ENCODE measurements at regions not wholly inside any gene's neighbourhood (a gene's known extent, or its start where the extent isn't known, plus 50 kb on each side); places are given as distances from the start of the nearest gene placed in this dataset.

DNA sequence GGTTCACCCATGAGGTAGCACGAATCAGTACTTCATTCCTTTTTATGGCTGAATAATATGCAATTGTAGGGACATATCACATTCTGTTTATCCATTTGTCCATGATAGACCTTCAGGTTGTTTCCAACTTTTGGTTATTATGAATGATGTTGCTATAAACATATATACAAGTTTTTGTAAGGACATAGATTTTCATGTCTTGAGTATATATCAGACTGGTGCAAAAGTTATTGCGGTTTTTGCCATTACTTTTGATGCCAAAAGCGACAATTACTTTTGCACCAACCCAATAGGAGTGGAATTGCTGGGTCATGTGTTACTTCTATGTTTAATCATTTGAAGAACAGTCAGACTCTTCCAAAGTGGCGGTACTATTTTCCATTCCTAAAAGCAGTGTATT, 361.5 kb downstream of the RPS24 start:
- FAIRE-seq: no peak
- TF ChIP-seq, protein P1, sequence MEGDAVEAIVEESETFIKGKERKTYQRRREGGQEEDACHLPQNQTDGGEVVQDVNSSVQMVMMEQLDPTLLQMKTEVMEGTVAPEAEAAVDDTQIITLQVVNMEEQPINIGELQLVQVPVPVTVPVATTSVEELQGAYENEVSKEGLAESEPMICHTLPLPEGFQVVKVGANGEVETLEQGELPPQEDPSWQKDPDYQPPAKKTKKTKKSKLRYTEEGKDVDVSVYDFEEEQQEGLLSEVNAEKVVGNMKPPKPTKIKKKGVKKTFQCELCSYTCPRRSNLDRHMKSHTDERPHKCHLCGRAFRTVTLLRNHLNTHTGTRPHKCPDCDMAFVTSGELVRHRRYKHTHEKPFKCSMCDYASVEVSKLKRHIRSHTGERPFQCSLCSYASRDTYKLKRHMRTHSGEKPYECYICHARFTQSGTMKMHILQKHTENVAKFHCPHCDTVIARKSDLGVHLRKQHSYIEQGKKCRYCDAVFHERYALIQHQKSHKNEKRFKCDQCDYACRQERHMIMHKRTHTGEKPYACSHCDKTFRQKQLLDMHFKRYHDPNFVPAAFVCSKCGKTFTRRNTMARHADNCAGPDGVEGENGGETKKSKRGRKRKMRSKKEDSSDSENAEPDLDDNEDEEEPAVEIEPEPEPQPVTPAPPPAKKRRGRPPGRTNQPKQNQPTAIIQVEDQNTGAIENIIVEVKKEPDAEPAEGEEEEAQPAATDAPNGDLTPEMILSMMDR (IDR thresholded peaks at IDR 0.05; ENCODE audit: insufficient read depth, missing control alignments): no peak

DNA sequence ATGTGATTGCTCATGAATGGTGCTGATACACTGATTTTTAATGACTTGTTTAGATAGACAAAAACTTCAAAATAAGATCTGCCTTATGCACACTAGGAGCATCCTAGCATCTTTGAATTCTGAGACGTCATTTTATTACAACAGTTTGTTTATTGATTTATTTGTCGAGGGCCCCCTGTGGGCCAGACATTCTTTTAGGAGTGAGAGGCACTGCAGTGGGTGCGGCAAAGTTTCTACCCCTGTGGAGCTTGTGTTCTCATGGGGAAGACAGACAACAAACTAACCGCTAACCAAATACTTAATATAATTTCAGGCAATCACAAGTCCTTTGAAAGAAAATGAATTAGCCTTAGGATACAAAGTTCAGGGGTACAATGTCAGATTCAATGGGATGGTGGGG, 363.1 kb downstream of the RPS24 start:
- FAIRE-seq (no peak), DNase-seq (ENCODE audit: insufficient read length, low spot score) (no peak)
- TF ChIP-seq, protein P1 (IDR thresholded peaks at IDR 0.05; ENCODE audit: insufficient read depth, missing control alignments): no peak

More for the DNA sequence above, 361.5 kb downstream of the RPS24 start:
- no peak for DNase-seq (ENCODE audit: insufficient read length, low spot score)

DNA sequence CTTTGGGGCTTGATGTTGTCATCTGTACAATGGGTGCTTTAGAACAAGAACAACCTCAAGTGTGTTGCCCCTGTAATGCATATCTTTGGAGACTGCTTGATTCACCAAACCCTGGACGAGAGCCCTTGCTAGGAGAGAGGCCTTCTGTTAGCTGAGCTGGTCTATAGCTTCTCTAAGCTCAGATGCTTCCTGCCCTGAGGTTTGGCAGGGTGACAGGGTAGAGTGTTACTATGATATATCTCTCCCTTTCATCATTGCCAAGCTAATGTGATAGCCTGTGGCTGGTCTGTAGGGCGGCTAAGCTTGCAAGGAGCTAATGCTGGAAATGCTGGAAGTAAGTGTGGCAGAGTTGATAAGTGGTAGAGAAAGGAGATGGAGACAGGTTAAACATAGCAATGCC, 364.1 kb downstream of the RPS24 start:
- DNase-seq (ENCODE audit: insufficient read length, low spot score): no peak
- TF ChIP-seq, protein P1 (IDR thresholded peaks at IDR 0.05; ENCODE audit: insufficient read depth, missing control alignments): no peak
- FAIRE-seq: no peak

DNA sequence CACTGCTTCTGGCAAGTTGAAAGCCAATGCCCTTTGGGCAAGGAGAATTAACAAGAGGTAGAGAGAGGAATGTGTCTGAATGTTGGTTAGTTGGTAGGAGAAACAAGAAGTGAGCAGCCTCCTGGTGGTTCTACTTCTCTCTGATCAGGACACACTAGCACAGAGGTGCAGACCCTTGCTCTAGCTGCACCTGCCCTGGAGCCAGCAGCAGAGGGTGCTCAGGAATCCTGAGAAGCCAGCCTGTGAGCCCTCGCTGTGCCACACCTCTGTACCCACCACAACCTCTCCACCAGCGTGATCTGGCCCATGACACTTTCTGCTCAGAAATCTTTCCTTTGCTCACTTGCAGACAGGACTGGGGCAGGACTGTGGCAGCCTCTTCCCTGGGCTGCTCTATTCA, 364.7 kb downstream of the RPS24 start:
- FAIRE-seq (no peak), DNase-seq (ENCODE audit: insufficient read length, low spot score) (no peak)
- TF ChIP-seq, protein P1 (IDR thresholded peaks at IDR 0.05; ENCODE audit: insufficient read depth, missing control alignments): no peak

DNA sequence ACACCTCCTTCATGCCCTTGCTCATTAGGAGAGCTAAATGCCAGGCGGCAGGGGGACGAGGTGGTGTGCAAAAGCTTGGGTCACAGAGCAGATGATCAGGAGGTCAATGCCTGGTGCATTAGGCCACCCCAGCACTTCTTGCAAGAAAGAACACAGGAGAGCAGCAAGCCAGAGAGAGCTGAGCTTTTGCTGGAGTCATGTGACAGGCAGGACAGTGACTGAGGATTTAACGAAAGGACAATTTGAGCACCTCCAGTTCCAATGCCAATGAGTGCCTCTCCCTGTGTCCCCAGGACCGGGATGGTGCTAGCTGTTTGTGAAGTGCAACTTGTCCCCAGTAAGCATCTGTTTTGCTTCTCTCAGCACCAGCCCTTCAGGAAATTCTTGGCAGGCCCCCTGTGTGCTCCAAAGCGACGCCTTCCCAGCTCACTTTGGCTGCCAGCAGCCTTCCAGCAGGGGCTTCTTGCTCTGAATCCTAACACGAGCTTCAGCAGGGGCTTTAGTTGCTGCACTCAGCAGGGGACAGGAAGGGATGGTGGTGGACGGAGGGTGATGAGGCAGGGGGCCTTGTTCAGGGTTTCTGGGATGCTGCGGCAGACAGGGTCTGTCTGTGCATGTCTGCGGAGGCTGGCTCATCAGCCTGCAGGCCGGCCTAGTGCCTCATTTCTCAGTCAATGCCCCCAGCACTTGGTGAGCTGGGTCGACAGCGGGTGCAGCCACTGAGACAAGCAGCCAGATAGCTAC, 368.1 kb downstream of the RPS24 start:
- TF ChIP-seq, protein P1 (IDR thresholded peaks at IDR 0.05; ENCODE audit: insufficient read depth, missing control alignments): no peak
- DNase-seq (ENCODE audit: insufficient read length, low spot score) (no peak), FAIRE-seq (no peak)

DNA sequence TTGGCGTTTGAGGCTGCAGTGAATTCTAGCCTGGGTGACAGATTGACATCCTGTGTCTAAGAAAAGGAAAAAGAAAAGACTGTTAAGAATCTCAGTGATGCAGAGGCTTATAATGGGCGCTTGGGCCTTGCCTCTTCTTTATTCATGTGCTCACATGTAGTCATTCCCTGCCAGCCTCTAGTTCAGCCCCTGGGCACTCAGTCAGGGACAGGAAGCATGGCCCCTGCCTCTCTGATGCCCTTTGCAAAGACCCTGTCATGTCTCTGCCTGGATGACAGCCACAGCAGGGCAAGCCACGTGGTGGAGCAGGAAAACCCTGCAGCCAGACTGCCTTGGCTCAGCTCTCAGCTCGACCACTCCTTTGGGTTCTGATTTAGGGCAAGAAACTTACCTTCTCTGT, 368.9 kb downstream of the RPS24 start:
- TF ChIP-seq, protein P1 (IDR thresholded peaks at IDR 0.05; ENCODE audit: insufficient read depth, missing control alignments): no peak
- no peak for FAIRE-seq
- DNase-seq (ENCODE audit: insufficient read length, low spot score): no peak

DNA sequence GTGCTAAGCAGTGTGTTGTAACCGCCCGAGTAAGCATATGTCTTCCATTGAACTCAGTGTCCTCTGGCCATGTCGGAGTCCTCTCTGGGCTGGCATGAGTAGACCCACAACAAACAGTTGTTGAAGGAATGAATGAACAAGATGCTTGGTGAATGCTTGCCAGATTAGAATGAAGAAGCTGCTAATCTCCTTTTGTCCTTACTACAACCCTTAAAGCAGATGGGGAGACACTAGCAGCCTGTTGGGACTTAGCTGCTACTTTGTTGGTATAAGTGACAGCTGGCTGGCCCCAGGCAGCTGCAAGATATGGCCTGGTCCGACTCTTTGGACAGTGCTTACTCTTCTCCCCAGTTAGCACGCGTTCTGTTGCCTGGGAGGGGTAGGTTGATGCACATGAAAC, 370.1 kb downstream of the RPS24 start:
- FAIRE-seq (peak; percentile 79), DNase-seq (ENCODE audit: insufficient read length, low spot score) (no peak)
- TF ChIP-seq, protein P1 (IDR thresholded peaks at IDR 0.05; ENCODE audit: insufficient read depth, missing control alignments): no peak

All from D721Med (cell line).